ENCODE measurements at regions not wholly inside any gene's neighbourhood (a gene's known extent, or its start where the extent isn't known, plus 50 kb on each side); places are given as distances from the start of the nearest gene placed in this dataset.

GRCh38 chrX:10087391-10087790 lies 69.4 kb upstream of the CLCN4 start:
- TF ChIP-seq CTCF (IDR thresholded peaks at IDR 0.05) = no peak
- no peak for TF ChIP-seq EP300 (IDR thresholded peaks at IDR 0.05)
- TF ChIP-seq POLR2A (IDR thresholded peaks at IDR 0.05) = no peak
- no peak for TF ChIP-seq POLR2AphosphoS5 (IDR thresholded peaks at IDR 0.05)
